NCI-H2196 treated with DMSO at 0.1 percent for 48 hours (cell line): ENCODE measurements at regions not wholly inside any gene's neighbourhood (a gene's known extent, or its start where the extent isn't known, plus 50 kb on each side); places are given as distances from the start of the nearest gene placed in this dataset.
A peak's percentile ranks its signal among the peaks of the same experiment; 100 is the strongest.
"Not testable (repeated sequence)": the region's sequence is repeated elsewhere in the genome, so short reads cannot be mapped to it uniquely, and the experiment has no call there.

Experiments
- DNase-seq: peaks from one replicate; lab custom pipeline; 2025; ENCODE audit not compliant: unreplicated experiment; lab: John Stamatoyannopoulos, UW

- no peak for DNase-seq
These were observed 99.0 kb upstream of the MRI1 start for GRCh38 chr19:13665125-13665905.

GRCh38 chr19:13652810-13653590, 111.3 kb upstream of the MRI1 start:
- peak; percentile 38 for DNase-seq

GRCh38 chr19:13646758-13647157, 117.6 kb upstream of the MRI1 start:
- no peak for DNase-seq

GRCh38 chr19:13644645-13645044, 119.7 kb upstream of the MRI1 start:
- DNase-seq: no peak

GRCh38 chr19:13640611-13641010, 123.7 kb upstream of the MRI1 start:
- DNase-seq: peak; percentile 35

GRCh38 chr19:13639342-13639929, 124.9 kb upstream of the MRI1 start:
- no peak for DNase-seq

- no peak for DNase-seq
These were observed 126.7 kb upstream of the MRI1 start for GRCh38 chr19:13637664-13638063.

- DNase-seq: no peak
These were observed 128.4 kb upstream of the CACNA1A start for GRCh38 chr19:13634658-13635057.

GRCh38 chr19:13633522-13633922, 127.2 kb upstream of the CACNA1A start:
- no peak for DNase-seq

- peak; percentile 94 for DNase-seq
These were observed 126.8 kb upstream of the CACNA1A start for GRCh38 chr19:13633109-13633508.

- not testable (repeated sequence) for DNase-seq
These were observed 125.9 kb upstream of the CACNA1A start for GRCh38 chr19:13632164-13632563.

- no peak for DNase-seq
These were observed 123.5 kb upstream of the CACNA1A start for GRCh38 chr19:13629687-13630357.

- DNase-seq: no peak
These were observed 121.3 kb upstream of the CACNA1A start for GRCh38 chr19:13627531-13627930.

- no peak for DNase-seq
These were observed 117.7 kb upstream of the CACNA1A start for GRCh38 chr19:13623716-13624710.

GRCh38 chr19:13622766-13623715, 116.8 kb upstream of the CACNA1A start:
- no peak for DNase-seq

GRCh38 chr19:13621413-13621812, 115.1 kb upstream of the CACNA1A start:
- DNase-seq: no peak

- DNase-seq: no peak
These were observed 112.9 kb upstream of the CACNA1A start for GRCh38 chr19:13619203-13619632.

- DNase-seq: no peak
These were observed 109.6 kb upstream of the CACNA1A start for GRCh38 chr19:13615890-13616289.

- peak; percentile 89 for DNase-seq
These were observed 107.2 kb upstream of the CACNA1A start for GRCh38 chr19:13613447-13613846.
